GM20431 (cell line): ENCODE measurements at regions not wholly inside any gene's neighbourhood (a gene's known extent, or its start where the extent isn't known, plus 50 kb on each side); places are given as distances from the start of the nearest gene placed in this dataset.
"Not testable (repeated sequence)": the region's sequence is repeated elsewhere in the genome, so short reads cannot be mapped to it uniquely, and the experiment has no call there.

Experiments
- in situ Hi-C: fragments of 300-500 bp; cut with MseI, MboI; formaldehyde crosslinking; loops from one replicate; pipeline ENCODE4 v1.15.0; 2020; ENCODE audit warnings: low sequenced_read_pairs; ENCODE audit not compliant: unreplicated experiment

GRCh38 chr2:142672698-142673097 lies 204.8 kb upstream of the KYNU start:
- in situ Hi-C loops = no loop called here

DNA sequence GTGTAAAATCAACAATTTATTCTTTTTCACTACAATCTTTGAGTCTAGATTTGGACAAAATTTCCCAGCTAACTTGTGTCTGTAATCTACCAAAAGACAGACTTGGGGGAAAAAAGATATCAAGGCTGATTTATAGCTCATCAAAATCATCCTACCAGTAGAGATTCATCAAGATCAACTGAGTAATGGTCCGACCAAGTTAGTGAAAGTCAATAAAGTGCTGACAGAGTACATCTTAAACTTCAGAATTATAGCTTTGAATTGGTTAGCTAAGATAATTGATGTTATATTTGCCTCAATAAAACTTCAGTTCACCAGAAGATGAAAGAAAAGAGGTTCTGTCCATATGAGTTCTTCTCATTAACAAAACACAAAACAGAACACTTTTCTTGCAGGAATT lies 207.1 kb upstream of the KYNU start:
- in situ Hi-C loops = no loop called here

DNA sequence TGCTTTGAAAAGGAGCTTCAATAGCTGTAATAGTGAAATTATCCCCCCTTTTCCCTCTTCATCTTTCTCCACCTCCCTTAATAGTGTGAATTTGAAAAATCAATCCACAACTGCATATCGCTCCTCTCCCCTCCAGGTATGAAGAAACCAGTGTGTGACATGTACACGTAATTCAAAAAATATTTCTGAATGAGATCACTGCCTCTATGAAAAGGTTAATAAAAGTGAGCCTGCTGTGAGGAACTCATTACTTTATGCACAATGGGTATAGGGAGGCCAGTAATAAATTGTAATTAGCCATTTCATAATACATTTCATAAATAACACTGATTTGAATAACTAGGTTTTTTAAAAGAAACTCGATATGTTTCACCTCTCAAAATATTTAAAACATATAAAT lies 209.0 kb upstream of the KYNU start:
- in situ Hi-C loops = no loop called here

DNA sequence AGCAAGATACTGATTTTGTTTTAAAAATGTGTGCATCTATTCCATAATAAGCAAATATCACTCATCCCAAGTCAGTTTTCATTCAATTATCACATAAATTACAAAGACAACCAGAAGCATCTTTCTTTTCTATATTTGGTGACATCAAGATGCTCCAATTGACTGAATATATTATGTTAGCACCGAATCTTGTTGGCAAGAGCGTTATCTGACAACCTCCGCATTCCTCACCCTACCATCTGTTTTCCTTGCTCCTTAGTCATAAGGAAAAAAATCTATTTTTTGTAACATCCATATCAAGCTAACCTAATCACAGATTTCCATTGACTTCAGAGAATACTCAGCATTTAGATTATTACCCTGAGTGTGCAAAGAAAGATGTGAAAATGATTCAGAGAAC lies 212.2 kb upstream of the KYNU start:
- in situ Hi-C loops = no loop called here

GRCh38 chr2:142650601-142651000 lies 226.9 kb upstream of the KYNU start:
- in situ Hi-C loops = no loop called here

DNA sequence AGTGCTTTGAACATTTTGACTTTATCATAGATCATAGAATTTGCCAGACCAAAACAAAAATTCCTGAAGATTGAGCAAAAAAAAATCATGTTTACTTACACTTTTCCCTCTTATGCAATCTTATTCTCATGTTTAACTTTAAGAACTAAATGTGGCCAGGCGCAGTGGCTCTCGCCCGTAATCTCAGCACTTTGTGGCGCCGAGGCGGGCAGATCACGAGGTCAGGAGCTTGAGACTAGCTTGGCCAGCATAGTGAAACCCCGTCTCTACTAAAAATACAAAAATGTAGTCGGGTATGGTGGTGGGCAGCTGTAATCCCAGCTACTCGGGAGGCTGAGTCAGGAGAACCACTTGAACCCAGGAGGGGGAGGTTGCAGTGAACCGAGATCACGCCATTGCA lies 227.9 kb upstream of the KYNU start:
- in situ Hi-C loops = no loop called here

GRCh38 chr2:142642650-142643049 lies 234.8 kb upstream of the KYNU start:
- in situ Hi-C loops = no loop called here

- in situ Hi-C loops = no loop called here
Observed at GRCh38 chr2:142629193-142629592, 248.3 kb upstream of the KYNU start.

- in situ Hi-C loops = no loop called here
Observed at GRCh38 chr2:142621287-142621686, 256.2 kb upstream of the KYNU start.

DNA sequence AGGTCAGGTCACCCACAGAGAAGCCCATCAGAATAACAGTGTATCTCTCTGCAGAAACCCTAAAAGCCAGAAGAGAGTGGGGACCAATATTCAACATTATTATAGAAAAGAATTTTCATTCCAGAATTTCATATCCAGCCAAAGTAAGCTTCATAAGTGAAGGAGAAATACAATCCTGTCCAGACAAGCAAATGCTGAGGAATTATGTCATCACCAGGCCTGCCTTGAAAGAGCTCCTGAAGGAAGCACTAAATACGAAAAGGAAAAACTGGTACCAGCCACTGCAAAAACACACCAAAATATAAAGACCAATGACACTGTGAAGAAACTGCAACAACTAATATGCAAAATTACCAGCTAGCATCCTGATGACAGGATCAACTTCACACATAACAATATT lies 260.0 kb upstream of the KYNU start:
- in situ Hi-C loops = no loop called here

DNA sequence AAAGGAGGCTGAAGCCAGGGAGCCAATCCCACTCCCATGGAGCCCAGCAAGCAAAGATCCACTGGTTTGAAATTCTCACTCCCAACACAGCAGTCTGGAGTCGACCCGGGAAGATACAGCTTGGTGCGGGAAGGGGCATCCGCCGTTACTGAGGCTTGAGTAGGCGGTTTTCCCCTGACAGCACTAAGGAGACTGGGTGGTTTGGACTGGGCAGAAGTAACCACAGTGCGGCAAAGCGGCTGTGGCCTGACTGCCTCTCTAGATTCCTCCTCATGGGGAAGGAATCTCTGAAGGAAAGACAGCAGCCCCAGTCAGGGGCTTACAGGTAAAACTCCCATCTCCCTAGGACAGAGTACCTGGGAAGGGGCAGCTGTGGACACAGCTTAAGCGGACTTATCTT lies 261.6 kb upstream of the KYNU start:
- in situ Hi-C loops = no loop called here

DNA sequence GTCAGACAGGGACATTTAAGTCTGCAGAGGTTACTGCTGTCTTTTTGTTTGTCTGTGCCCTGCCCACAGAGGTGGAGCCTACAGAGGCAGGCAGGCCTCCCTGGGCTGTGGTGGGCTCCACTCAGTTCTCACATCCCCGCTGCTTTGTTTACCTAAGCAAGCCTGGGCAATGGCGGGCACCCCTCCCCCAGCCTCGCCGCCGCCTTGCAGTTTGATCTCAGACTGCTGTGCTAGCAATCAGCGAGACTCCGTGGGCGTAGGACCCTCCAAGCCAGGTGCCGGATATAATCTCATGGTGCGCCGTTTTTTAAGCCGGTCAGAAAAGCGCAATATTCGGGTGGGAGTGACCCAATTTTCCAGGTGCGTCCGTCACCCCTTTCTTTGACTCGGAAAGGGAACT lies 264.3 kb upstream of the KYNU start:
- in situ Hi-C loops = not testable (repeated sequence)

- in situ Hi-C loops = no loop called here
Observed at GRCh38 chr2:142605421-142605820, 272.0 kb upstream of the KYNU start.

- in situ Hi-C loops = no loop called here
Observed at GRCh38 chr2:142603759-142604158, 273.7 kb upstream of the KYNU start.

DNA sequence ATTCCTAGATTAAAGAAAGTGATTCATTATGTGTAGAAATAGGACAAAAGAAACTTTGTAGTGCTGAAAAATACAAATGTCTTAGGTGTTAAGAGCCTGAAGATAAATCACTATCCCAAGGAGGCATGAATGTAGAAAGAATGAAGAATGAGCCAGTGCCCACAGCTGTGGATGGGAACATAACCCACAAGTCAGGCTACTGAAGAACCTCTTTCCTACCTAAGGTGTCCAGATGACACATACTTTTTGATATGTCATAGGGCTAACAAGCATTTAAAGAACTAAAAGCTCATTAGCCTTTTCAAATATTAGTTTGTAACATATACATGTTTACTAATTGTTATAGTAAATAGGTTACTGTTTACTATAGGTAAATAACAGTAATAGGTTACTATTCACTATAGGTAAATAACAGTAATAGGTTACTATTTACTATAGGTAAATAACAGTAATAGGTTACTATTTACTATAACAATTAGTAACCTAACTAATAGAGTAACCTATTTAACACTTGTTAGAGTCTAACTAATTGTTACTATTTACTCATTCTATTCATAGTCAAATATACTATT lies 275.0 kb upstream of the KYNU start:
- in situ Hi-C loops = no loop called here

- in situ Hi-C loops = no loop called here
Observed at GRCh38 chr2:142601794-142602193, 275.7 kb upstream of the KYNU start.

GRCh38 chr2:142599504-142599903 lies 278.0 kb upstream of the KYNU start:
- in situ Hi-C loops = no loop called here

- in situ Hi-C loops = no loop called here
Observed at GRCh38 chr2:142598846-142599245, 278.6 kb upstream of the KYNU start.

- in situ Hi-C loops = no loop called here
Observed at GRCh38 chr2:142596334-142597088, 281.0 kb upstream of the KYNU start.

GRCh38 chr2:142594935-142595334 lies 282.5 kb upstream of the KYNU start:
- in situ Hi-C loops = no loop called here

DNA sequence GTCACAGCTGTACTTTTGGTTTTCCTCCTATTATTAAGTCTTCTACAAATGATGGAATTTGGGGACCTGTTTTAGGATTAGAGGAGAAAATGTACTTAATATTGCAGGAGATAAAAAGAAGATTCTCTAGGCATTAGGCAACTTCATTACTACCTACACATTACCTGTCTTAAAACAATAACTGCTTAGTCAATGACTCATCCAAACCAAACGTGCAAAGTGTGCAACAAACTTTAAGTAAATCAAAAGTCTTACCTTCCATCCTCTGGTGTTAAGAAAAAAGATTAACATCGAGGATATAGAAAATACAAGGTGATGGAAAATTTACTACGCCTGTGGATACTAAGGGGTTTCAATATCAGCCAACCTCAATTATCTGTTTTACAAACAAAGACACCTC lies 285.3 kb upstream of the KYNU start:
- in situ Hi-C loops = no loop called here

GRCh38 chr2:142591420-142591819 lies 286.0 kb upstream of the KYNU start:
- in situ Hi-C loops = no loop called here
